Right atrium auricular region (tissue), 2 donors: ENCODE measurements at regions not wholly inside any gene's neighbourhood (a gene's known extent, or its start where the extent isn't known, plus 50 kb on each side); places are given as distances from the start of the nearest gene placed in this dataset.

Source experiments
- DNase-seq: peaks from one replicate; pipeline ENCODE4 v3.0.0-alpha.2; 2019; ENCODE audit warnings: low spot score
- H3K27ac ChIP-seq, 2 donors: fragments of 200-600 bp; sonication (generic); 1 replicate in 1 of 2; 2 replicates in 1 of 2; pipeline ENCODE4 v1.5.1; 2016 to 2019
- H3K27me3 ChIP-seq, 2 donors: fragments of 200-600 bp; sonication (generic); one replicate each; pipeline versions ENCODE4 v1.5.1 to v1.6.0; 2017 to 2019
- H3K36me3 ChIP-seq: fragments of 200-600 bp; sonication (generic); one replicate; pipeline ENCODE4 v1.5.1; 2016
- H3K4me1 ChIP-seq, 2 donors: fragments of 200-600 bp; sonication (generic); one replicate each; pipeline versions ENCODE4 v1.5.1 to v1.6.0; 2017 to 2019
- H3K4me3 ChIP-seq, 2 donors: fragments of 200-600 bp; sonication (generic); 1 replicate in 1 of 2; 2 replicates in 1 of 2; pipeline ENCODE4 v1.5.1; 2017 to 2019; ENCODE audit warnings: mild to moderate bottlenecking in 1 of 2, moderate library complexity in 1 of 2
- H3K9me3 ChIP-seq, 2 donors: fragments of 200-600 bp; sonication (generic); one replicate each; pipeline ENCODE4 v1.5.1; 2019
- CTCF ChIP-seq, 2 donors: fragments of 200-600 bp; sonication (generic); IDR thresholded peaks; one replicate each; pipeline ENCODE4 v1.5.1; 2019; ENCODE audit warnings: antibody characterized with exemption in 2 of 2

DNA sequence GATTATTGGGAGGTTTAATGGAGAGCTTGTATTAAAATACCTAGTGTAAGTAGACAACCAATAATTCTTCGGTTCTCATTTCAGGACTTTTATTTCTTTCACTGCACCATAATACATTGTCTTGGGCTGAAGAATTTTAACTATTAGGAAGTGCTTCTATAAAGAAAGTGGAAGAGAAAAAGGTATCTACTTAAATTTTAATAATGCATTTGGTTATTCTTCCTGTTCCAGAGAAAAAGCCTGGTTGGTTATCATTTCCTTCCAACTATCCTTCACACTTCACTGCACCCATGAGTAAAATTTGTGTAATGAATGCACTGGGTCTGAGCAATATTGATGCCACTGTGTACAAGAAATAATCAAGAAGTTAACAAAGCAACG lies 629.0 kb upstream of the DPP6 start:
- H3K36me3 ChIP-seq = no peaks in the 10 kb centered on the region
- no peak for TF ChIP-seq CTCF (IDR thresholded peaks at IDR 0.05)
- no peaks in the 10 kb centered on the region for H3K9me3 ChIP-seq
- no peak overlapping the region for H3K27ac ChIP-seq
- no peak for DNase-seq
- no peaks in the 10 kb centered on the region for H3K27me3 ChIP-seq
- no peaks in the 10 kb centered on the region for H3K4me1 ChIP-seq
- H3K4me3 ChIP-seq = no peak overlapping the region

- TF ChIP-seq CTCF (IDR thresholded peaks at IDR 0.05) = no peak
- Histone ChIP-seq H3K36me3 (no peaks in the 10 kb centered on the region), H3K4me3 (no peak overlapping the region), H3K27me3 (no peaks in the 10 kb centered on the region), H3K9me3 (no peaks in the 10 kb centered on the region), H3K27ac (no peak overlapping the region), H3K4me1 (no peaks in the 10 kb centered on the region)
- no peak for DNase-seq
These were observed 621.3 kb upstream of the DPP6 start for GRCh38 chr7:153430931-153431330.

DNA sequence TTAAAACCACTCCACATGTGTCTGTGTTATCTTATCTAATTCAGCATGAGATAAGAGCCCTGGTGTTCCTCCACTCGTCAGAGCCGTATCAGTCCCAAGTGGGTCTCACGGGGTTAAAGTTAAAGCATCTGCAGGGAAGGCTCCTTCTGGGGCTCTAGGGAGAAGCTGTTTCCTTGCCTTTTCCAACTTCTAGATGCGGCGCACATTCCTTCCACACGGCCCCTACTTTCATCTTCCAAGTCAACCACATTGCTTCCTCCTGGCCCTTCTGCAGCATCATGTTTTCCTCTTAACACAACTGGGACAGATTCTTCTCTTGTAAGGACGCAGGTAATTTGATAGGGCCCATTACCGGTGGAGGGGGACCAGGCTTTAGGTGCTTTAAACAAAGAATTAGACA lies 620.1 kb upstream of the DPP6 start:
- Histone ChIP-seq H3K9me3 (no peaks in the 10 kb centered on the region), H3K27me3 (no peaks in the 10 kb centered on the region), H3K36me3 (no peaks in the 10 kb centered on the region), H3K4me3 (no peak overlapping the region), H3K27ac (no peak overlapping the region), H3K4me1 (no peaks in the 10 kb centered on the region)
- DNase-seq = no peak
- no peak for TF ChIP-seq CTCF (IDR thresholded peaks at IDR 0.05)

- Histone ChIP-seq H3K4me3 (no peak overlapping the region), H3K9me3 (no peaks in the 10 kb centered on the region), H3K36me3 (no peaks in the 10 kb centered on the region), H3K27me3 (no peaks in the 10 kb centered on the region), H3K4me1 (no peaks in the 10 kb centered on the region), H3K27ac (no peak overlapping the region)
- TF ChIP-seq CTCF (IDR thresholded peaks at IDR 0.05) = no peak
- no peak for DNase-seq
These were observed 619.0 kb upstream of the DPP6 start for GRCh38 chr7:153433223-153433622.

DNA sequence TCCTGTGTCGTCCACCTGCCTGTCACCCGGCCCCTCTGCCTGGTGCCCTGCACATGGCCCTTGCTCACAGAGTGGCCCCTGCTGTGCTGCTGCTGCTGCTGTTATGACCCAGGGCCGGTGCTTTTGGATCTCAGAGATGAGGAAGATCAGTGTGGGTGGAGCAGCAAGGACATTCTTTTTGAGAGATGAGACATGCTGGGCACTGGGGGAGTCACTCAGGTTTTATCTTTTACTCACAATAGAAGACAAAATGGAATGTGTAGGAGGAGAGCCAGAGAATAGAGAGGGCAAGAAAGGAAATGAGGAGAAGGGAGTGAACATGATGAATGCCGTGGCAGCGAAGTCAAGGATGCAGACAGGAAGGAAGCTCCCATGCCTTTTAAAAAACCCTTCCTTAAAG lies 611.5 kb upstream of the DPP6 start:
- no peak for TF ChIP-seq CTCF (IDR thresholded peaks at IDR 0.05)
- Histone ChIP-seq H3K4me3 (no peak overlapping the region), H3K27me3 (no peaks in the 10 kb centered on the region)

DNA sequence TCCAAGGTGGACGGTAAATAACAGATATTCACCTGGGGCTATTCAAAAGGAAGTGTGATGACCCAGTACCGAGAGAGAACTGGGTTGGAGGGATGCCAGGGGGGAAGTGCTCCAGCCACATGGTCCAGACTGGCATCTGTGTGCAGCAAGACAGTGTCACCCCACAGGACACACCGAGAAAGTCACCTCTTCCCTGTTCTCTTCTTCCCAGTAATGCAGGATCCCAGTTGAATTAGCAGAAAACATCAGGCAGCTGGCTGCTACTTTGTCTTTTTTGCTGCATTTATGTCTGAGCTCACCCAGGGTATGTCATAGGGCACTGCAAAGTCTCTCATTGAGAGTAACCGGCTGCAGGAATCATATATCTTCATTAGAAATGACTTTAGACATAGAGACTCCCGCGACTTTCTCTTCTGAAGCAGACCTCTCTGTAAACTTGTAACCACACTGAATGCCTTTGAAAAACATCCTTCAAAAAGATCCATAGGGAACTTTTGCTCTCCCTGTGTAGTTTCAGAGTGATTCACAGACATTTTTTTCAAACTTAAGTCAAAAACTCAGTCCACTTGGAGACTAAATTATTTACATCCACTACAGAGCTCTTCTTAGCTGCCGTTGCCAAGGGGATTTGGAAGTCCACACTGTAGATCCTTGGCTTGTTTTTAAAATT lies 609.0 kb upstream of the DPP6 start:
- no peak for DNase-seq
- H3K36me3 ChIP-seq = no peaks in the 10 kb centered on the region
- no peaks in the 10 kb centered on the region for H3K9me3 ChIP-seq
- H3K4me3 ChIP-seq = no peak overlapping the region
- H3K4me1 ChIP-seq = no peaks in the 10 kb centered on the region
- no peak for TF ChIP-seq CTCF (IDR thresholded peaks at IDR 0.05)
- no peak overlapping the region for H3K27ac ChIP-seq
- no peaks in the 10 kb centered on the region for H3K27me3 ChIP-seq

More for the DNA sequence above, 611.5 kb upstream of the DPP6 start:
- no peak for DNase-seq
- H3K27ac ChIP-seq = no peak overlapping the region
- no peaks in the 10 kb centered on the region for H3K9me3 ChIP-seq
- no peaks in the 10 kb centered on the region for H3K36me3 ChIP-seq
- no peaks in the 10 kb centered on the region for H3K4me1 ChIP-seq
